Right cardiac atrium (tissue), 5 donors: ENCODE measurements at regions not wholly inside any gene's neighbourhood (a gene's known extent, or its start where the extent isn't known, plus 50 kb on each side); places are given as distances from the start of the nearest gene placed in this dataset.
"Not testable (repeated sequence)": the region's sequence is repeated elsewhere in the genome, so short reads cannot be mapped to it uniquely, and the experiment has no call there.

ENCODE experiments used
- ATAC-seq, 2 donors: fragments of 200-7000 bp; cut with Tn5 transposase; one replicate each; pipeline versions ENCODE4 v1.8.0 to v1.9.1; 2020; ENCODE audit warnings: moderate library complexity in 2 of 2, mild to moderate bottlenecking in 1 of 2
- DNase-seq, 3 donors: peaks; one replicate each; pipeline ENCODE4 v3.0.0-alpha.2; 2020
- H3K27ac ChIP-seq: one replicate; pipeline ENCODE4 v1.5.1; 2013; ENCODE audit warnings: mild to moderate bottlenecking, low read length, control low read depth, moderate library complexity
- H3K27me3 ChIP-seq: one replicate; pipeline ENCODE4 v1.6.1; 2013; ENCODE audit not compliant: control insufficient read depth, insufficient read depth
- H3K4me1 ChIP-seq: one replicate; pipeline ENCODE4 v1.6.1; 2013; ENCODE audit warnings: low read length; ENCODE audit not compliant: control insufficient read depth, insufficient read depth
- H3K4me3 ChIP-seq: one replicate; pipeline ENCODE4 v1.5.1; 2013; ENCODE audit warnings: low read length, control low read depth
- H3K9me3 ChIP-seq: one replicate; pipeline ENCODE4 v1.6.1; 2013; ENCODE audit warnings: low read length; ENCODE audit not compliant: control insufficient read depth
- WGBS: extraction: QIAGEN DNeasy Blood & Tissue Kit; methylation state at CpG from one replicate; pipeline ENCODE4 v1.1.7; 2013; 5-methylcytosine and 5-hydroxymethylcytosine counted together
- intact Hi-C, 4 donors: fragments of 100-400 bp; cut with DNase I; formaldehyde crosslinking; loops; one replicate each; pipeline versions ENCODE4 v1.11.0 to v1.14.0; 2022 to 2023
- donor health status: healthy with polysubstance abuse.
- donor health status: DM: no; HTN: yes; CAD: no.
- donor health status: DM: no; HTN: no; CAD: no.
- donor health status: DM: no; HTN: yes; CAD: no; lungs with severe emphysema.
- donor health status: DM: yes; HTN: yes; CAD: no.

GRCh38 chrX:42386681-42387080, 391.3 kb downstream of the PPP1R2C start:
- DNase-seq (no peak), ATAC-seq (no peak)
- H3K27me3 ChIP-seq, result no peaks in the 10 kb centered on the region
- H3K27ac ChIP-seq, result no peak overlapping the region
- no peaks in the 10 kb centered on the region for H3K4me1 ChIP-seq
- no peak overlapping the region for H3K4me3 ChIP-seq
- no peaks in the 10 kb centered on the region for H3K9me3 ChIP-seq
- intact Hi-C loops, result no loop called here
- WGBS, result 89% methylated on average over 2 of the region's 2 CpGs

- Histone ChIP-seq H3K9me3 (no peaks in the 10 kb centered on the region), H3K4me3 (no peak overlapping the region), H3K27ac (no peak overlapping the region), H3K27me3 (no peaks in the 10 kb centered on the region), H3K4me1 (no peaks in the 10 kb centered on the region)
- WGBS, result 71% methylated on average over 2 of the region's 2 CpGs
- no peak for ATAC-seq
- no peak for DNase-seq
- intact Hi-C loops, result no loop called here
These were observed 392.2 kb downstream of the PPP1R2C start for GRCh38 chrX:42385730-42386129.

DNA sequence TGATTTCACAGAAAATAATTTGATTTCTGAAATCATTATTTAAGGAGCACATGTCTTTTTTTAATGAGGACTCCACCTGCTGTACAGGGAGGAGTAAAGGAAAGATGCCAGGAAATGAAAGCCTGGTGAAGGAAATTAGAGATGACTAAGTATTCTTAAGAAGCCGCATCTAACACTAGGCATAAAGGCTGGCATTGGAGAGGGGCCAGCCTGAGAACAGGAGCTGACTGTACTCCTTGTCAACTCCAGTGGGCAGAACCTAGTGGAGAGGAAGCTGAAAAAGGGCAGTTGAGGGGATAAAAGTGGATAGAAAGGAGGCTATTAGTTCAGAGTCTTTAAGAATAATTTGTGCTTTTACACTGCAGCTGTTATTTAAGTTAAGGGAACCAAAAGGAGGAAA, 393.0 kb downstream of the PPP1R2C start:
- intact Hi-C loops, result no loop called here
- no peak for DNase-seq
- H3K9me3 ChIP-seq, result no peaks in the 10 kb centered on the region
- no peak overlapping the region for H3K27ac ChIP-seq
- no peaks in the 10 kb centered on the region for H3K4me1 ChIP-seq
- no peak overlapping the region for H3K4me3 ChIP-seq
- H3K27me3 ChIP-seq, result no peaks in the 10 kb centered on the region
- no peak for ATAC-seq
- 49% methylated on average over 1 of the region's 1 CpG for WGBS

GRCh38 chrX:42378857-42379256, 399.1 kb downstream of the PPP1R2C start:
- intact Hi-C loops, result no loop called here
- no peaks in the 10 kb centered on the region for H3K9me3 ChIP-seq
- H3K4me1 ChIP-seq, result no peaks in the 10 kb centered on the region
- H3K4me3 ChIP-seq, result no peak overlapping the region
- no peak for DNase-seq
- 89% methylated on average over 1 of the region's 1 CpG for WGBS
- no peak for ATAC-seq
- H3K27me3 ChIP-seq, result no peaks in the 10 kb centered on the region
- no peak overlapping the region for H3K27ac ChIP-seq

GRCh38 chrX:42375086-42375485, 402.9 kb downstream of the PPP1R2C start:
- no peak overlapping the region for H3K4me3 ChIP-seq
- intact Hi-C loops, result no loop called here

DNA sequence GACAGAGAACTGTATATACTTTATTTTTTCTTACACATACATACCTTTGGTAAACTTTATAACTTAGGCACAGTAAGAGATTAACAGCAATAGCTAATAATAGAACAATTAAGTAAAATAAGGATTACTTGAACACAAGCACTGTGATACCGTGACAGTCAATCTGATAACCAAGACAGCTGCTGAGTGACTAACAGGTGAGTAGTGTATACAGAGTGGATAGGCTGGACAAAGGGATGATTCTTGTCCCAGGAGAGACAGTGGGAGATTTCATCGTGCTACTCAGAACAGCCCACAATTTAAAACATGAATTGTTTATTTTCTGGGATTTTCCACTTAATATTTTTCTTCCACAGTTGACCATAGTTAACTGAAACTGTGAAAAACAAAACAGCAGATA, 411.8 kb downstream of the PPP1R2C start:
- ATAC-seq (no peak), DNase-seq (no peak)
- 45% methylated on average over 2 of the region's 2 CpGs for WGBS

More at GRCh38 chrX:42375086-42375485, 402.9 kb downstream of the PPP1R2C start:
- 95% methylated on average over 7 of the region's 7 CpGs for WGBS
- no peaks in the 10 kb centered on the region for H3K27me3 ChIP-seq
- no peaks in the 10 kb centered on the region for H3K9me3 ChIP-seq
- DNase-seq, result no peak
- no peaks in the 10 kb centered on the region for H3K4me1 ChIP-seq
- ATAC-seq, result no peak
- H3K27ac ChIP-seq, result no peak overlapping the region

GRCh38 chrX:42362219-42362618, 415.7 kb downstream of the PPP1R2C start:
- Histone ChIP-seq H3K4me3 (no peak overlapping the region), H3K9me3 (no peaks in the 10 kb centered on the region), H3K27ac (no peak overlapping the region), H3K4me1 (no peaks in the 10 kb centered on the region), H3K27me3 (no peaks in the 10 kb centered on the region)
- DNase-seq (no peak), ATAC-seq (no peak)
- intact Hi-C loops, result no loop called here
- WGBS, result 91% methylated on average over 1 of the region's 1 CpG

More for the DNA sequence above, 411.8 kb downstream of the PPP1R2C start:
- H3K4me3 ChIP-seq, result no peak overlapping the region
- H3K9me3 ChIP-seq, result no peaks in the 10 kb centered on the region
- H3K27me3 ChIP-seq, result no peaks in the 10 kb centered on the region
- no peak overlapping the region for H3K27ac ChIP-seq
- intact Hi-C loops, result no loop called here
- no peaks in the 10 kb centered on the region for H3K4me1 ChIP-seq

DNA sequence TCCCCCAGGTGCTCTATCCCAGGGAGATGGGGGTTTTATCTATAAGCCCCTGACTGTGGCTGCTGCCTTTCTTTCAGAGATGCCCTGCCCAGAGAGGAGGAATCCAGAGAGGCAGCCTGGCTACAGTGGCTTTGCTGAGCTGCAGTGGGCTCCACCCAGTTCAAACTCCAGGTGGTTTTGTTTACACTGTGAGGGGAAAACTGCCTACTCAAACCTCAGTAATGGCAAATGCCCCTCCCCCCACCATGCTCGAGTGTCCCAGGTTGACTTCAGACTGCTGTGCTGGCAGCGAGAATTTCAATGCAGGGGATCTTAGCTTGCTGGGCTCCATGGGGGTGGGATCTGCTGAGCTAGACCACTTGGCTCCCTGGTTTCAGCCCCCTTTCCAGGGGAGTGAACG, 419.6 kb upstream of the CASK start:
- ATAC-seq, DNase-seq, H3K9me3 ChIP-seq, intact Hi-C loops, H3K4me3 ChIP-seq, H3K4me1 ChIP-seq, H3K27me3 ChIP-seq, H3K27ac ChIP-seq: not testable (repeated sequence)
- WGBS, result 74% methylated on average over 3 of the region's 3 CpGs
